ENCODE measurements at regions not wholly inside any gene's neighbourhood (a gene's known extent, or its start where the extent isn't known, plus 50 kb on each side); places are given as distances from the start of the nearest gene placed in this dataset.

GRCh38 chr14:85027681-85028370 lies 502.1 kb upstream of the FLRT2 start:
- TF ChIP-seq EZH2 (IDR thresholded peaks at IDR 0.05) (no peak), FOXP2 (optimal IDR thresholded peaks at IDR 0.05; ENCODE audit: control extremely low read depth, extremely low read length, insufficient read depth) (no peak)
